ENCODE measurements at regions not wholly inside any gene's neighbourhood (a gene's known extent, or its start where the extent isn't known, plus 50 kb on each side); places are given as distances from the start of the nearest gene placed in this dataset.

- no peak for TF ChIP-seq CTCF (IDR thresholded peaks at IDR 0.05; ENCODE audit: unreplicated experiment)
- no TSS peak for BruUV-seq (replicated peaks)
- H3K36me3 Mint-ChIP-seq (ENCODE audit: insufficient read depth, unreplicated experiment) = no peaks in the 10 kb centered on the region
- no peak for DNase-seq
- intact Hi-C loops (cut with micrococcal nuclease; ENCODE audit: unreplicated experiment) = no loop called here
- no peaks in the 10 kb centered on the region for H3K27me3 Mint-ChIP-seq (ENCODE audit: unreplicated experiment)
- CTCF ChIA-PET = no interaction called here
- no peaks in the 10 kb centered on the region for H3K4me1 Mint-ChIP-seq (ENCODE audit: low read depth, unreplicated experiment)
- H3K27ac Mint-ChIP-seq (ENCODE audit: unreplicated experiment) = no peak overlapping the region
- H3K9me3 Mint-ChIP-seq (ENCODE audit: low read depth, unreplicated experiment) = no peaks in the 10 kb centered on the region
- H3K4me3 Mint-ChIP-seq (ENCODE audit: low read depth, unreplicated experiment) = no peak overlapping the region
Observed at GRCh38 chr9:106324053-106324585, 538.8 kb upstream of the ZNF462 start.

- Mint-ChIP-seq H3K4me1 (ENCODE audit: low read depth, unreplicated experiment) (no peaks in the 10 kb centered on the region), H3K27ac (ENCODE audit: unreplicated experiment) (no peak overlapping the region), H3K36me3 (ENCODE audit: insufficient read depth, unreplicated experiment) (no peaks in the 10 kb centered on the region), H3K27me3 (ENCODE audit: unreplicated experiment) (no peaks in the 10 kb centered on the region), H3K9me3 (ENCODE audit: low read depth, unreplicated experiment) (no peaks in the 10 kb centered on the region), H3K4me3 (ENCODE audit: low read depth, unreplicated experiment) (no peak overlapping the region)
- intact Hi-C loops (cut with micrococcal nuclease; ENCODE audit: unreplicated experiment) = no loop called here
- no peak for DNase-seq
- no peak for TF ChIP-seq CTCF (IDR thresholded peaks at IDR 0.05; ENCODE audit: unreplicated experiment)
- CTCF ChIA-PET = no interaction called here
- BruUV-seq (replicated peaks) = no TSS peak
Observed at GRCh38 chr9:106324591-106325280, 538.2 kb upstream of the ZNF462 start.

- DNase-seq = no peak
- no TSS peak for BruUV-seq (replicated peaks)
- H3K4me1 Mint-ChIP-seq (ENCODE audit: low read depth, unreplicated experiment) = no peaks in the 10 kb centered on the region
Observed at GRCh38 chr9:106326493-106326892, 536.5 kb upstream of the ZNF462 start.

GRCh38 chr9:106333481-106333880 is 529.5 kb upstream of the ZNF462 start:
- H3K27me3 Mint-ChIP-seq (ENCODE audit: unreplicated experiment) = no peaks in the 10 kb centered on the region
- no peak overlapping the region for H3K27ac Mint-ChIP-seq (ENCODE audit: unreplicated experiment)
- H3K36me3 Mint-ChIP-seq (ENCODE audit: insufficient read depth, unreplicated experiment) = no peaks in the 10 kb centered on the region
- H3K9me3 Mint-ChIP-seq (ENCODE audit: low read depth, unreplicated experiment) = no peaks in the 10 kb centered on the region
- intact Hi-C loops (cut with micrococcal nuclease; ENCODE audit: unreplicated experiment) = no loop called here
- no peak overlapping the region for H3K4me3 Mint-ChIP-seq (ENCODE audit: low read depth, unreplicated experiment)
- no TSS peak for BruUV-seq (replicated peaks)
- H3K4me1 Mint-ChIP-seq (ENCODE audit: low read depth, unreplicated experiment) = no peaks in the 10 kb centered on the region
- DNase-seq = no peak
- CTCF ChIA-PET = no interaction called here
- TF ChIP-seq CTCF (IDR thresholded peaks at IDR 0.05; ENCODE audit: unreplicated experiment) = no peak

More at GRCh38 chr9:106326493-106326892, 536.5 kb upstream of the ZNF462 start:
- Mint-ChIP-seq H3K9me3 (ENCODE audit: low read depth, unreplicated experiment) (no peaks in the 10 kb centered on the region), H3K4me3 (ENCODE audit: low read depth, unreplicated experiment) (no peak overlapping the region), H3K27me3 (ENCODE audit: unreplicated experiment) (no peaks in the 10 kb centered on the region), H3K36me3 (ENCODE audit: insufficient read depth, unreplicated experiment) (no peaks in the 10 kb centered on the region), H3K27ac (ENCODE audit: unreplicated experiment) (no peak overlapping the region)
- intact Hi-C loops (cut with micrococcal nuclease; ENCODE audit: unreplicated experiment) = no loop called here
- TF ChIP-seq CTCF (IDR thresholded peaks at IDR 0.05; ENCODE audit: unreplicated experiment) = no peak
- CTCF ChIA-PET = no interaction called here
